ENCODE measurements at regions not wholly inside any gene's neighbourhood (a gene's known extent, or its start where the extent isn't known, plus 50 kb on each side); places are given as distances from the start of the nearest gene placed in this dataset.

- DNase-seq (ENCODE audit: low read depth) = no peak
- no peak for TF ChIP-seq CTCF (IDR thresholded peaks at IDR 0.05; ENCODE audit: low read depth, low read length, missing control alignments)
- no peak overlapping the region for H3K4me3 ChIP-seq (ENCODE audit: low read depth, low read length)
Observed at GRCh38 chr22:49237703-49238102, 590.0 kb downstream of the BRD1 start.

GRCh38 chr22:49237279-49237678 is 590.4 kb downstream of the BRD1 start:
- no peak for TF ChIP-seq CTCF (IDR thresholded peaks at IDR 0.05; ENCODE audit: low read depth, low read length, missing control alignments)
- H3K4me3 ChIP-seq (ENCODE audit: low read depth, low read length) = no peak overlapping the region
- DNase-seq (ENCODE audit: low read depth) = no peak

- no peak overlapping the region for H3K4me3 ChIP-seq (ENCODE audit: low read depth, low read length)
- no peak for TF ChIP-seq CTCF (IDR thresholded peaks at IDR 0.05; ENCODE audit: low read depth, low read length, missing control alignments)
- DNase-seq (ENCODE audit: low read depth) = no peak
Observed at GRCh38 chr22:49236541-49237075, 591.1 kb downstream of the BRD1 start.

- no peak for TF ChIP-seq CTCF (IDR thresholded peaks at IDR 0.05; ENCODE audit: low read depth, low read length, missing control alignments)
- no peak for DNase-seq (ENCODE audit: low read depth)
- no peak overlapping the region for H3K4me3 ChIP-seq (ENCODE audit: low read depth, low read length)
Observed at GRCh38 chr22:49235463-49236300, 592.0 kb downstream of the BRD1 start.

- TF ChIP-seq CTCF (IDR thresholded peaks at IDR 0.05; ENCODE audit: low read depth, low read length, missing control alignments) = no peak
- no peak for DNase-seq (ENCODE audit: low read depth)
- H3K4me3 ChIP-seq (ENCODE audit: low read depth, low read length) = no peak overlapping the region
Observed at GRCh38 chr22:49234459-49234858, 593.2 kb downstream of the BRD1 start.

- no peak for DNase-seq (ENCODE audit: low read depth)
- no peak for TF ChIP-seq CTCF (IDR thresholded peaks at IDR 0.05; ENCODE audit: low read depth, low read length, missing control alignments)
- no peak overlapping the region for H3K4me3 ChIP-seq (ENCODE audit: low read depth, low read length)
Observed at GRCh38 chr22:49233507-49234100, 594.1 kb downstream of the BRD1 start.
